ENCODE measurements at regions not wholly inside any gene's neighbourhood (a gene's known extent, or its start where the extent isn't known, plus 50 kb on each side); places are given as distances from the start of the nearest gene placed in this dataset.
"Not testable (repeated sequence)": the region's sequence is repeated elsewhere in the genome, so short reads cannot be mapped to it uniquely, and the experiment has no call there.

DNA sequence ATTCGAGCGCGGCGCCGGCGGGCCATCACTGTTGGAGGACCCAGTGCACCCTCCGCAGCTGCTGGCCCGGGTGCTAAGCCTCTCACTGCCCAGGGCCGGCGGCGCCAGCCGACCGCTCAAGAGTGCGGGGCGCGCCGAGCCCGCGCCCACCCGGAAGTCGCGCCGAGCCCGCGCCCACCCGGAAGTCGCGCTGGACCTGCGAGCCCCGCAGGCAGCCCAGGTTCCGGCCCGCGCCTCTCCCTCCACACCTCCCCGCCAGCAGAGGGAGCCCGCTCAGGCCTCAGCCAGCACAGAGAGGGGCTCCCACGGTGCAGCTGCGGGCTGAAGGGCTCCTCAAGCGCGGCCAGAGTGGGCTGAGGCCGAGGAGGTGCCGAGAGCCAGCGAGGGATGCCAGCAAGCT lies 170.8 kb downstream of the GTF2H2C_2 start:
- not testable (repeated sequence) for H3K27me3 ChIP-seq; H3K27ac ChIP-seq; H3K9me3 ChIP-seq; H3K4me1 ChIP-seq (ENCODE audit: control insufficient read depth in 1 of 2, insufficient read depth in 1 of 2, low read depth in 1 of 2, low read length in 1 of 2); H3K36me3 ChIP-seq
- peak overlapping the region in 1 of 2 experiments; percentile 15 for H3K4me3 ChIP-seq (ENCODE audit: low read depth in 1 of 2, low read length in 1 of 2)
